LNCAP (cell line): ENCODE measurements at regions not wholly inside any gene's neighbourhood (a gene's known extent, or its start where the extent isn't known, plus 50 kb on each side); places are given as distances from the start of the nearest gene placed in this dataset.
A peak's percentile ranks its signal among the peaks of the same experiment; 100 is the strongest.

Experiments
- CTCF ChIP-seq: fragments of 450-650 bp; IDR thresholded peaks from 2 replicates; pipeline ENCODE4 v1.5.1; 2017; ENCODE audit warnings: mild to moderate bottlenecking

GRCh38 chr18:47758000-47758399 lies 172.5 kb downstream of the SMAD2 start:
- peak; percentile 41; the same call in 1 of the 2 replicates for TF ChIP-seq CTCF

- peak; percentile 99 for TF ChIP-seq CTCF
These were observed 174.0 kb downstream of the SMAD2 start for GRCh38 chr18:47756364-47757016.

GRCh38 chr18:47755102-47755456 lies 175.4 kb downstream of the SMAD2 start:
- TF ChIP-seq CTCF = no peak

- peak; percentile 98 for TF ChIP-seq CTCF
These were observed 176.0 kb downstream of the SMAD2 start for GRCh38 chr18:47754311-47755101.

GRCh38 chr18:47752796-47753645 lies 177.4 kb downstream of the SMAD2 start:
- no peak for TF ChIP-seq CTCF

GRCh38 chr18:47750889-47751423 lies 179.5 kb downstream of the SMAD2 start:
- TF ChIP-seq CTCF = no peak

GRCh38 chr18:47749600-47749973 lies 180.9 kb downstream of the SMAD2 start:
- TF ChIP-seq CTCF = no peak
